ENCODE measurements at regions not wholly inside any gene's neighbourhood (a gene's known extent, or its start where the extent isn't known, plus 50 kb on each side); places are given as distances from the start of the nearest gene placed in this dataset.

DNA sequence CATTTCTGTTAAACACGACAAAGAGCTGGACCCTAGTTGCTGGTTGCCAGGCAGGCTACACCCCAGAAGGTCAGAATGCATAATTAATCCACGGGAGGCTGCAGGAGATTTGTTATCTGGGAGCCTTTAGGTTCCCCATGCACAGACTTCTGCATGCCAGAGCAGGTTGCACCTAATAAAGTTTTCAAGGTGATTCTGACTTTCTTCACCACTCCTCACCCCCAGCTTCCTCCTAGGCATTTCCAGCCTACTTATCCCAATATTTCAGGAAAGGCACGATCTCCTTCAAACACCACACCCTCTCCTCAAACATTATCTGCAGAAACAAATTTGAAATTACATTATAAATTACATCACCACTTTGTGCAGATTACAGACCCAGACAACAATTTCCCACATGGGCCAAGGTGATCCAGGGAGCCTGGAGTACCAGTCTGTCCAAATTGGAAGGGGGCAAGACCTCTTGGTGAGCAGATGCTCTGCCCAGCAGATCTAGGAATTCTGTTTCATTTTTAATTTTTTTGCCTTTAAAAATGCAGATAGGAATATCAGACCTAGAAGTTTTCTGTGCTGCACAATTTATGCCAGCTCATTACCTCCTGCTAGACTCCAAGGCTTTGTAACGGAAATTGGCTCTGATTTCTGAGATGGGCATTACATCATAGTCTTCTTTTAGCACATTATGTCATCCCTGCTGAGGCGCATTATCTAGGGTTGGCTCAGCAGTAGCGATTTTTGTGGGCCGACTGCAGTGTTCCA, 363.4 kb upstream of the SLC30A5 start:
- no peak for DNase-seq

DNA sequence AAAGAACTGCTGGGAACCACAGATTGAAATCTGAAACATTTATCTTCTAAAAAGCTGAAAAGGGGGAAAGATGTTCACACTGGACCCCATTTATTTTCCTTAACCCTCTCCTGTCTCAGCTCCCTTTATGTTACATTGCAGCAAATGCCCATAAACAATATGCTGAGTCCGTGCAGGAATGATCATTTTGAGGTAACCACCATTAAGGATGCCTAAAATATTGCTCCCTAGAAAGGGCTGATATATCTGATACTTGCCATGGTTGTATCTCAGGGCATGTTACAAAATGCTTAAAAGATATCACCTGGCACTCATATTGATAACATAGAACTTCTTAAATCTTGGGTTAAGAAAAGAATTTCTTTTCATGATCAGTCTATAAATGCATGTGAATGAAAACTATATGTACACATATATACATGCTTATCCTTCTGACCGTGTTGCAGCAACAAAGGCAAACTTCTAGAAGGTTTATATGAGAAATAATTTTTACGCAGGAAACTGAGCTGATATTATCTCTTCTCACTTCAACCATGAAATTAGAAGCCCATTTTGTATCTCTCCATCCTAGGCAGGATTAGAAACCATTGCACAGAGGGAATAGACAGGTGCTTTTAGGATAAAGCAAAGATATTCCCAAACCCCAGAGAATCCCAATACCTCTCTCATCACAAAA, 362.7 kb upstream of the SLC30A5 start:
- no peak for DNase-seq

DNA sequence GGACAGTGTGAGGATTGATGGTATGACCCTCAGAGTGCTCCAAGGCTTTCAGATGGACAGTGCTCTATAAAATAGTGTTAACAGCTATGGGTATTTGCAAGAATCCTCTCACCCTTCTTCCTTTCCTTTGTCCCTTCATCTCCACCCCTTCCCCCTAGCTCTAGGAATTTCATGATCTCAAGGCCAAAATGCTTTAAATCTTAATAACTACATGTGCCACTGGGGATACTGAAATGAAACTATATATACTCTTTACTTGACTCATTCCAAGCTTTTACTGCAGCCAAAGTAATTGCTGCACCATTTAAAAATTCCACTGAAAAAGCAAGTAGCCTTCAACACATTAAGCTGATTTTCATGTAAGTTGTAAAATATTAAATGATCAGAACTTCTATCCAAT, 361.6 kb upstream of the SLC30A5 start:
- DNase-seq, result no peak

DNA sequence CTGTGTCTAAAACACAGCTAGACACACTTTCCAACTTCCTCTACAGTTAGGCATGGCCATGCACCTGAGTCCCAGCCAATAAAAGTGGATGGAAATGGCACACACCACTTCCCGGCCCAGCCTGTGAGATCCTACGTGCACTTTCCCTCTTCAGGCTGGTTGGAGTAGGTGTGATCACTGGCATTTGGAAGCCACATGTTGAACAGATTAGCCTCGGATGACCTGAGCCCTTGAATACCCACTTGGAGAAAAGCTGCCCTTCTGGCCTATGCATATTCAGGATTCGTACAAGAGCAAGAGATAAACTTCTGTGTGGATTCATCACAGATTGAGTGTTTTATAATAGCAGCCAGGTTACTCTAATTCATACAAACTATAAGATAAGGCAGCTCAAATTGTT, 359.0 kb upstream of the SLC30A5 start:
- DNase-seq, result no peak

DNA sequence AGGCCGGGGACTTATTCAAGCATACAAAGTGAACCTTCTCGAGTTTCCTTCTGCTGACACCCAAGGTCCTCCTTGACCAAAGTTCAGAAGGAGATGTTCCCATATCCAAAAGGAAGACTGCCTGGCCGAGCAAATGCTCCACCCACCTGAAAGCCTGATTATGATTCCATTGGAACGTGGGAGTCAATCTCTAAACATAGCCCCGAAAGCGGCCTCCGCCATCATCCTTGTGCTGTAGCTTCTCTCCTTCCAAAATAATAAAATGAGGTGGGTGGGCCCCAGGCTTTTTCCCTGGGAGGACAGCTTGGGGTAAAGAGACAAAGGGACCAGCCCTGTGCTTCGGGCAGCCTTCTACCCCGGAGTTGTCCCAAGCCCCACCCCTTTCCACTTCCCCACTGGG, 355.6 kb upstream of the SLC30A5 start:
- no peak for DNase-seq

DNA sequence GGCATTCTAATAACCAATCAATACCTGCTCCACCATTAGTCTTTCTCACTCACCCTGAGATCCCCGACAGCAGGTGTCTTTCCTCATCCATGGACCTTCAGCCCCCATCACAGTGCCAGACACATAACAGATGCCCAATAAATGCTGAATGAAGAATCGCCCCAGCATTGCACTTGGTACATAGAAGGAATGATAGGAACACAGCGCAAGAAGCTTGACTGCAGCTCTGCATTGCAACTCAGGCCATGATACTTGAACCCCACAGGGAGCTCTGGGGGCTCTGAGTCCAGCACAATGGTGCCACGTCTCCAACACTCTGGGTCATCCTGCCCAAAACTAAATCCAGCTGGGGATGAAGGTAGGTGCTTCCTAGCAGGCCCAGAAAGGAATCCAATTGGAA, 355.0 kb upstream of the SLC30A5 start:
- DNase-seq, result no peak

DNA sequence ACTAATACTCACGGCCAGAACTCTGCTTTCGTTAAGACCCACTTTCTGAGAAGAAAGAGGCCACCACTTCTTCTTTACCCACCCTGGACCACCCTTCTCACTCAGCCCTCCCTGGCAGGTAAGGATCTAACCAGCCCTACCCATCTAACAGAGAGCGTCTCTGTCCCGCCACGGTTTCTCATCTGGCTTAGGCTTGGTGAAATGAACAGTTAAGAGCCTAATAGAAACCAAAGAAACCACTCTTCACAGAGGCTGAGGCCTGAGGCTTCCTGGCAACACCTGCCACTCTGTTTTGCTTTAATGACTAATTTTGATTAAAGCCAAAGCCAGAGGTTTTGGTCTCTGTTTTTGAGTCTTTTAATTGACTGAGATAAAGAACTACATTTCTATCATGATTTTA, 354.1 kb upstream of the SLC30A5 start:
- DNase-seq, result no peak

DNA sequence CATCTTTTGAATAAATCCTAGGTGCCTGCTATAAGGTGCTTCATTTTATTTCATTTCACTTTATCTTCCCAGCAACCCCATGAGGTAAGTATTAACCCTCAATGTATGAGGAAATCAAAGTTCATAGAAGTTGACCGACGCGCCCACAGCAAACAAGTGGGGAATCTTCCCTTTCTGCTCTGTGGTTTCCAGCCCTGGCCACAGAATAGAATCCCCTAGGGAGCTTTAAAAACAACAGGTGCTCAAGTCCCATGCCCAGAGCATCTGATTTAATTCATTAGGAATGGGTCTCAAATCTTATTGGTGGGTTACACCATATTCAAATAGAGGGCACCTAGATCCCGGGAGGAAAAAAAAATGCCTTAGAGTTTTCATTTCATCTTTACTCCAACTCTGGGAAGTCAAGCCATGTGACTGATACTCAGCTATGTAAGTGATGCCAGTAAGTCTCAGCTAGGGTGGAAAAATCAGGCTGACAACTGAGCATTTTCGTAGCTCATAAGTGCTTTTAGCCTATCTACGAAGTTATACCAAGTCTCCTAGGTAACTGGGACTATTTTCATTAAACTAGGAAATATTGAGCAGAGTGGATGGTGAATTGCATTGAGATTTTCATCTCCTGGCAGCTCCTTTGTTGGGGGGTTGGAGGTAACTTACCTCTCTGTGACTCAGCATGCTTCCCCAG, 353.4 kb upstream of the SLC30A5 start:
- DNase-seq, result no peak

DNA sequence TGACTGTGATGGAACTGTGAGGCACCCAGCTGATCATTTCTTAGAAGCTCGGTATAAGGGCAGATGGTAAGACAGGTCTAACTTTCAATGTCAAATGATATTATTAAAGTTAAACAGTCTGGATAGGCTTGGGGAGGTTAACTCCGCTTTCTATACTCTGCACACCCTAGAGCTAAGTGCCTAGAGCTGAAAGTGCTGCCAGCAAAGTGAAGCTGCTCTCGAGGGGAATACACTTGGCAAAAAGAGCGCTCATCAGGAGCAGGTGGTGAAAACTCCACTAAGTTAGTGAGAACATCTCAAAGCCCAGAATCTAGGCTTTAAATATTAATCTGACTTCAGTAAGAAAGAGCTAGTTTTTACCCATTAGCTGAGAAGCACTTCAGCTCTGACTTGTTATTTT, 349.6 kb upstream of the SLC30A5 start:
- DNase-seq, result no peak

DNA sequence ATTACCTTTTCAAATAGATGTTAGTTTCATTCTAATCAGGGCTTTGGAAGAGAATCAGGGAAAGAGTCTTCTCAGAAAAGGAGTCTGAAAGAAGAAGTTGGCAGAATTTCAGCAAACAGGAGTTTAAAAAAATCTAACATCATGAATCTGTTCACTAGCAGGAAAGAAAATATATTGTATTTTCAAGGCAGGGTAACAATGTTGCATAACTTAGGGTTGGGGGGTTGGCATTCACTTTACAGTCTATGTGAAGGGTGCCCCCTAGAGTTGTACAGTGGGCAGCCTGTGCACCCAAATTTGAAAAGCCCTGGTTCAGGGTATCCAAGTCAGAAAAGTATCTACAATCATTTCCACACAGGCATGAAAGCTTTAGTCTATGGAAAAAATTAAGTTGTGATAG, 348.4 kb upstream of the SLC30A5 start:
- no peak for DNase-seq

DNA sequence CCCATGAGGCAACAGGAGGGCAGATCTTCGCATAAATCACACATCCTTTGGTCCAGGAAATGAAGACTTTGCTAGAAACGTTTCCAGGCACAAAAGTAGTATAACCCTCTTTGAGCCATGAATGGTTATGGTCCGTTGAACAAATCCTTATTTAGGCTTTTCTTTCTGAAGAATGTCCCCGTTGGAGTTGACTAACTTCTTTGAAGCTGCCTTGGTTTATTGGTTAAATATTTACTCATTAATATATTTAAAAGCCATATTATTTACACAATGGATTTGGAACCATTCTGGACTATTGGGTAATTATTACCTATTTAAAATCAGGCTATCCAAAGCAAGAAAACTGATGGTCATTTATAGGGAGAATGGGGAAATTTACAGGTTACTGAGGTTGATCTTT, 347.6 kb upstream of the SLC30A5 start:
- DNase-seq, result no peak

DNA sequence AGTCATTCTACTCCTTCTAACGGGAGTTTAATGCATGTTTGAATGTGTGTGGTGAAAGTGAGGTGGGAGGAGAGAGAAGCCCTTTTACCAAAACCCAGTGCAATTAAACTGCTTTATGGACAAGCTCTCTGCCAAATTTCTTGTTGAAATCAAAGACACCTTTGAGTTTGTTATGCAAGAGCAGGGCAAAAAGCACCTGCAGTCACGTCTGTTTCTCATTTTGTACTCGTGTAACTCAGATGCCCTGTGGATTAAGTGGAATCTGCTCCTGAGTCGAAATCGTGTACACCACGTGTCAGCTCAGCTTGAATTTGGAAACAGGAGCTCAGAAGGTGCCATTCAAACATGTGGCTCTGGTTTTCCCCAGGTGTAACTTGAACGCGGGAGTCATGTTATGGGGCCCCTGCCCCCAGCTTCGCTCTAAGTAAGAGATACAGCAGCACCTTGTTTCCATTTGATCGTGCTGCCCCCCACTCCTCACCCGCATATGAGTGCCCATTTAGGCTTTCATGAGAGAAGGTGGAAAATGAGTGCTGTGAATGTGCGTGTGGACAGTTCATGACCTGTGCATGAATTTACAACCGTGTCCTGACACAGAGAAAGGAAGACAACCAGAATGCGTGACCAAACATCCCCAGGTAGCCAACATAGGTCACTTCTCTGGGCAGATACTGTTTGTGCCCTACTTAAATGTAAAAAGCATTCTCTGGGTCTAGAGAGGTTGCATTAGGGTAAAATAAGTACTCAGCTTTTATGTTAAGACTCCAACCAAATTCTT, 347.0 kb upstream of the SLC30A5 start:
- DNase-seq, result no peak

DNA sequence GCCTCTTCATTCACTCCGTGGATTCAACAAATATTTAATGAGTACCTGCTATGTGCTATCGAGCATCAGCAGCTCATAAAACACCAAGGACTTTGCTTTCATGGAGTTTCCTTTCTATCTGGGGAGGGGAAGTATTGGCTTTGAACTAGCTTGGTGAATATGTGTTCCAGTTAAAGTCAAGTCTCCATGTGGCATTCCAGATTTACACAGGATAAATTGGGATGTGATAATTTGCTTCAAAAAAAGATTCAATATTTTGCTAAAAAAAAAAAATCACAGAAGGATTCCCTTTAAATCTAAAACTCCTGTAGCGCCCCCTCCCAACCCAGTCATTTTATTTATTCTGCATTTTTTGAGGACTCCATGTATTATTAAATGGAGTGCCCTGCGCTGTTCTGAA, 346.3 kb upstream of the SLC30A5 start:
- no peak for DNase-seq

DNA sequence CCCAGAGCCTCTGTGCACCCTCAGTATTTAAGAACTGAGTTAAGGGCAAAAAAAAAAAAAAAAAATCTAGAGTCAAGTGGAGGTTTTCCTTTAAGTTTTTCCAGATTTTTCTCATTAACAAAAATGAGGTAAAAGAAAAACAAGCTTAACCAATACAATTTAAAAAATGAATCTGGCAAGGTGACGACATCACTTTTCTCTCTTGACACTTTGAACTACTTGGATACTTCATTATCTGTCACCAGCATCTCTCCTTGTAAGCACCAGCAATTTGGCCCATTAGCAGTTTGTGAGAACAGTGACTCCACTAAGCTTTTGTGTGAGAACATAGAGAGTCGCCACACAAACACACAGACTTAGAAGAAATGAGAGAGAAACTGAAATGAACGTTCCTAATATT, 345.7 kb upstream of the SLC30A5 start:
- no peak for DNase-seq

DNA sequence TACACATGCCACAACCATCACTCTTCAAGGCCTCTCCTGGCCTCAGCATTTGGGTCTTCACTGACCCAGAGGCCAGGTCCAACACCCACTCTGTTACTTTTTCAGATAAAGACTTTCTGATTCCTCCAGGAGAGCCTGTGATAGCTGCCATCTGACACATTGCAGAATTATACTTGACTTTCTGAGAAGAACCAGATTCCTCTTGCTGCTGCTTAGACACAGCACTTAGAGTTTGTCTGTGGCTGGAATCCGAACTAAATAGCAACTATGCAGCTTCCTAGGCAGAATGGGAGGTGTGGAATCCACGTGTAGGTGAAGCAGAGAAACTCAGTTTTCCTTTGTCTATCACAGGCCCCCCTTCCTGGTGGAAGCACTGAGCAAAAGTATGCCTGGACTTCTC, 344.7 kb upstream of the SLC30A5 start:
- DNase-seq, result no peak

DNA sequence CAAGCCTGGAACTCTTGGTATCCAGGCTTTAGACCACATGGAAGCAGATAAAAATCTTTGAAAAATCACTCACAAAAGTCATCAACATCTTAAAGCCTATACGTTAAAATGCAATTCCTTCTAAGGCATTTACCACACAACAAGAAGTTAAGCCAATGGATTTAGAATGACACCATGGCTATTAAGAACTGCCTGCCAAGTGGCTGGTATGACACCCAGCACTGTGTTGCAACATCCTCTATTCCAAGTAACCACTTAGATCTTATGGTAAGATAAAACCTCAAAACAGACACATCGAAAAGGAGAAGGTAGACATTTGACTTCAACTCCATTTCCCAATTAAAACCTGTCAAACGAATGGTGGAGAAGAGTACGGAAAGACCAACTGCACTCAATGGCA, 344.2 kb upstream of the SLC30A5 start:
- DNase-seq, result no peak

DNA sequence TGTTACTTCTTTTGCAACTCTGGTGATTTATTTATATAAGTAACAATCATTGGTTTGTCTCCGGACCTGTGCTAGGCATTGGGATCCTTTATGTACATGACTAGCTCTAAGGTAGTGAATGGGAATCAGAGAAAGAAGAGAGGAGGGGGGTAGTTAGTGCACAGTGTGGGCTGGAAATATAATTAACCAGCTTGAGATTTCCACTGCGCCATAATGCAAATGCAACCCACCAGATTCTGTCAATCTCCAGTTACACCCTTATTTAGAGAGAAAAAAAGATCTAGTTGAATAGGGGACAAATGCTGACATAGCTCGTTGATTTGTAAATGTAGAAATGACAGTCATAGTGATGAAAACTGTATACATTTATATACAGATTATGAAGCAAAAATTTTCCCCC, 342.2 kb upstream of the SLC30A5 start:
- no peak for DNase-seq

DNA sequence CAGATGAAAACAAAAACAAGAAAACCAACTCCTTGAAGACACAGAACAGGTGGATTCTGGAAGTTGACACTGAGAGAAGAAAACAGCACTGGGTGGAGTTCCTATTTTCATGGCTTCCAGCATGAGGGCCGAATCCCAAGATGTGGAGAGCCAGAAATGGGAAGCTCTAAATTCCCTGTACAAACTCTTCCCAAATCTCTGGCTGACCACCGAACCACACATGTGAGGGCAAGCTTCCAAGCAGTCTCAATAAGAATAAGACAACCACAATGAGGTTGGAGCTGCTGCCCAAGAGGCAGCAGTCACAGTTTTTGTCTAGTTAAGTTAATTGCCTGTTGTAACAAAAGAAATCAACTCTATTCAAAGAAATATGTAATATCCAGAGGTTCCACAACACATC, 339.3 kb upstream of the SLC30A5 start:
- DNase-seq, result no peak

DNA sequence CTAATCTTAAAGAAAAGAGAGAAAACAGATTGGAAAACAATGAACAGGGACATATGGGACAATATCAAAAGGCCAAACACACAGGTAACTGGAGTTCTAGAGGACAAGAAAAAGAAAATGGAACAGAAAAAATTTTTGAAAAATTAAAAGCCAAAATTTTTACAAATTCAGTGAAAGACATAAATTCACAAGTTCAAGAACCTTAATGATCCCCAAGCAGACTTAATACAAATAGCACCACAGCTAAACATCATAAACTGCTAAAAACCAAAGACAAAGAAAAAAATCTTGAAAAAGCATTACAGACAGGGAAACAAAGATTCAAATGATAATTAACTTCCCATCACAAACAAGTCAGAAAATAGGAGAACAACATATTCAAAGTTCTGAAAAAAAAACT, 338.5 kb upstream of the SLC30A5 start:
- DNase-seq, result no peak

DNA sequence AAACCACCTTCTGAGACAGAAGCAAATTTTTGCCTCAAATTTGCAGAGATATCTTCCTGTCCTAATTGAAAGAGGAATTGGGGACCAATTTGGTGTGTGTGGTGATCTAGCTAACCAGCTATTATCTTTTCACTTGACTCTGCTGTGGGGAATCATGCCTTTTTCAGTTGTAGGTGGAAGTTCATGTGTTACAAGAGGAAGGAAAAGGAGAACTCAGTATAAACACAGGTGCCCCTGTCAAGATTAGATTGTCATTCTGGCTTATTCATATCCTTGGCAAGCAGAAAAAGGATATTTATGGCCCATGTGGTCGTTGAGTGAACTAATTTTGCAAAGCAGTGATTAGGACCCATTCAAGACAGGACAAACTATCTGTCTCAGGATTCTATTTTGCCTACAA, 336.8 kb upstream of the SLC30A5 start:
- DNase-seq, result no peak

DNA sequence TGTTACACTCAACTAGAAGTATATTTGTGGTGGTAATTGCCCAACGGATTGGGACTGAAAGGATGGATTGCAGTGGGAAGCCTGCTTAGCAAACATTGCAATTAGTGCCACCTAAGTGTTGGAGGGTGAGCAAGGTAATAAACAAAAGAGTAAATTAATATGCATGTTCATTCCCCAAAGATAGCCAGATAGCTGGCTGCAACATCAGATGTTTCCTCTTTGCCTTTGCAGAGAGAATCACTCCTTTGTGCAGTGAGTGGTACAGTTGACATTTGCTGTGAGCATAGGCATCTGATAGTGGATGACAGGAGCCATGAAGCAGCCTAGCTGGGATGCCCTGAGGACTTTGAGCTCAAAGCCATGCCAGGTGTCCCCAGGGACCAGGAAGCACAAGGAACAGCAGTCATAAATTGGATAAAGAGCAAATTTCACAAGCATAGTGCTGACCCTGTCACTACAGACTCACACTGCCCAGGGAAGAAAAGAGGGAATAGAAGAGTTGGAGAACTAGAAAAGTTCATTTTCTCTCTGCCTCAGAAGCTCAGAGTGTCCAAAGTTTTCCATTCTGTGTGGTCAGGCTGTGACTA, 336.1 kb upstream of the SLC30A5 start:
- DNase-seq, result no peak

DNA sequence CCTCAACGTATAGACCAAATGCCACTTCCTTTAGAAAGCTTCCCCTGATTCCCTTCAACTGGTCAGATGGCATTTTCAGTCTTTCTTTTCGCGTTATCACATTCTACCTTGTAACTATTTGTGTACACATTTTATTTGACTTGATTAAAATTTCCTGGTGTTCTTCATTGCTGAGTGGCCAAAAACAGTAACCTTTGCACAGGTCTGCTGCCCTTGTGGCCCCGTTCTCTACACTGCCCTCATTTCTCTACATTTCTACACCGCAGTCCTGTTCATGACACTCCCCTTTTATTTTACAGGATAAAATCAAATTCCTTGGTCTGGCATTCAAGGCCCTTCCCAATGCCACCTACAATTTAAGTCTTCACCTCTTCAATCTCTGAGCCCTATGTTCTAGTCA, 334.2 kb upstream of the SLC30A5 start:
- no peak for DNase-seq

DNA sequence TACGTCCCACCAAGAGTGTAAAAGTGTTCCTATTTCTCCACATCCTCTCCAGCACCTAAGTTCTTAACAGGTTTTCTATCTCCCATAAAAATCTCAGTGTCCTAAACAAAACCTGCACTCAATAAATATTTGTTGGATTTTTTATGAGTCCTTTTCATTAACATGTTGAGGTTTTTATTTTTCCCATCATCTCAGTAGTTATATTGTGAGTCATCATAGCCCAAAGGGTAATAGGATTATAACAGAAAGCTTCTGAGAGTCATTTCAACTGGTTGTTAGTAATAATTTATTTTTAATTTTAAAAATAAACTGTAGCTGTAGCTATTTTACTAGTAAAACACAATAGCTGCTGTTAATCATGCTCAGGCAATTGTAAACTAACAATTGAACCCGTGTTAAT, 331.6 kb upstream of the SLC30A5 start:
- DNase-seq, result no peak

Measured in NCI-H510A treated with DMSO at 0.1 percent for 48 hours (cell line).